ENCODE measurements at regions not wholly inside any gene's neighbourhood (a gene's known extent, or its start where the extent isn't known, plus 50 kb on each side); places are given as distances from the start of the nearest gene placed in this dataset.

DNA sequence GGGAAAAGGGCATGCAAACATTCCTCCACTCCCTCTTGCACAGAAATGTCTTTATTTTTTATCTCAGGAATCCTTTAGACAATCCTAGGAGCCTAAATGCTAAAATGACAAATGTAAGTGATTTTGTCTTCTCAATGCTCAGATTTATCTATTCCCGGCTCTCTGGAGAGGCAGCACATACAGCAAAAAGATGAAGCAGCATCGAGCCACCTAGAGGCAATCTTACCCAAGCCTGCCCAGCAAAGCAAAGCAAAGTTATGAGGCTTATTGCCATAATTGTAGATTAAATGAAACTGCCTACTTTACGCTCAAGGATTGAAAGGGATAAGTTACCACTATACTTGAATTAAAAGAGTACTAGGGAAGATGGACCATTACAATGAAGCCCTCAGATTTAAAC is 750.4 kb upstream of the NR2F2 start:
- Histone ChIP-seq H3K79me2 (ENCODE audit: control insufficient read depth, insufficient read depth, low read length) (no peaks in the 10 kb centered on the region), H3K27ac (ENCODE audit: control insufficient read depth, insufficient read depth, low read length) (no peak overlapping the region), H4K20me1 (ENCODE audit: control insufficient read depth, extremely low read depth, insufficient read depth, low read length) (no peaks in the 10 kb centered on the region), H2AFZ (ENCODE audit: control insufficient read depth, low read length) (no peak overlapping the region), H3K9me1 (ENCODE audit: control insufficient read depth, extremely low read depth, insufficient read depth, low read length) (no peaks in the 10 kb centered on the region), H3K4me1 (ENCODE audit: control insufficient read depth, extremely low read depth, insufficient read depth, low read length) (no peaks in the 10 kb centered on the region), H3K4me2 (ENCODE audit: control insufficient read depth, extremely low read depth, insufficient read depth, low read depth, low read length) (no peak overlapping the region), H3K9me3 (ENCODE audit: control insufficient read depth, low read depth, low read length) (no peaks in the 10 kb centered on the region), H3K27me3 (ENCODE audit: control insufficient read depth, extremely low read depth, insufficient read depth, low read length) (no peaks in the 10 kb centered on the region), H3K4me3 (ENCODE audit: control insufficient read depth in 2 of 3, extremely low read depth in 1 of 3, insufficient read depth in 2 of 3, low read depth in 1 of 3, low read length in 3 of 3) (no peak overlapping the region), H3K9ac (ENCODE audit: control insufficient read depth, extremely low read depth, insufficient read depth, low read length) (no peak overlapping the region), H3K36me3 (ENCODE audit: control insufficient read depth in 2 of 2, extremely low read depth in 1 of 2, insufficient read depth in 2 of 2, low read length in 2 of 2) (no peaks in the 10 kb centered on the region)
- dilution Hi-C loops (cut with MboI; ENCODE audit: extremely low pct_ligation_motif_present, low sequenced_read_pairs) = no loop called here
- no peak for FAIRE-seq
- TF ChIP-seq EZH2 (IDR thresholded peaks at IDR 0.05; ENCODE audit: low read length) = no peak
- TF ChIP-seq, protein P1, sequence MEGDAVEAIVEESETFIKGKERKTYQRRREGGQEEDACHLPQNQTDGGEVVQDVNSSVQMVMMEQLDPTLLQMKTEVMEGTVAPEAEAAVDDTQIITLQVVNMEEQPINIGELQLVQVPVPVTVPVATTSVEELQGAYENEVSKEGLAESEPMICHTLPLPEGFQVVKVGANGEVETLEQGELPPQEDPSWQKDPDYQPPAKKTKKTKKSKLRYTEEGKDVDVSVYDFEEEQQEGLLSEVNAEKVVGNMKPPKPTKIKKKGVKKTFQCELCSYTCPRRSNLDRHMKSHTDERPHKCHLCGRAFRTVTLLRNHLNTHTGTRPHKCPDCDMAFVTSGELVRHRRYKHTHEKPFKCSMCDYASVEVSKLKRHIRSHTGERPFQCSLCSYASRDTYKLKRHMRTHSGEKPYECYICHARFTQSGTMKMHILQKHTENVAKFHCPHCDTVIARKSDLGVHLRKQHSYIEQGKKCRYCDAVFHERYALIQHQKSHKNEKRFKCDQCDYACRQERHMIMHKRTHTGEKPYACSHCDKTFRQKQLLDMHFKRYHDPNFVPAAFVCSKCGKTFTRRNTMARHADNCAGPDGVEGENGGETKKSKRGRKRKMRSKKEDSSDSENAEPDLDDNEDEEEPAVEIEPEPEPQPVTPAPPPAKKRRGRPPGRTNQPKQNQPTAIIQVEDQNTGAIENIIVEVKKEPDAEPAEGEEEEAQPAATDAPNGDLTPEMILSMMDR (optimal IDR thresholded peaks at IDR 0.05 in 1 of 3, IDR thresholded peaks at IDR 0.05 in 1 of 3, conservative IDR thresholded peaks at IDR 0.05 in 1 of 3; ENCODE audit: extremely low read depth in 1 of 3, insufficient read depth in 2 of 3, low read length in 3 of 3) = peak in 1 of 3 experiments; percentile 15
- DNase-seq (ENCODE audit: low read depth, low spot score) = no peak

DNA sequence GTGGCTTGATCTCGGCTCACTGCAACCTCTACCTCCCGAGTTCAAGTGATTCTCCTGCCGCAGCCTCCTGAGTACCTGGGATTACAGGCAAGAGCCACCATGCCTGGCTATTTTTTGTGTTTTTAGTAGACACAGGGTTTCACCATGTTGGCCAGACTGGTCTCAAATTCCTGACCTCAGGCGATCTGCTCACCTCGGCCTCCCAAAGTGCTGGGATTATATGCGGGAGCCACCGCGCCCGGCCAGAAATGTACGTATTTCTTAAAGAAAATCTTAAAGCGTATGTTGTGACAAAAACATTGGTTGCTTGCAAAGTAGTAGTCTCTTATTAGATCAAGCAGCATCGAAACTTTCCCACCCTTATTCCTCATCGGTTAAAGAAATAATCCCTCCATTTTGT is 748.9 kb upstream of the NR2F2 start:
- Histone ChIP-seq H3K27ac (ENCODE audit: control insufficient read depth, insufficient read depth, low read length) (no peak overlapping the region), H3K79me2 (ENCODE audit: control insufficient read depth, insufficient read depth, low read length) (no peaks in the 10 kb centered on the region), H3K4me2 (ENCODE audit: control insufficient read depth, extremely low read depth, insufficient read depth, low read depth, low read length) (no peak overlapping the region), H3K36me3 (ENCODE audit: control insufficient read depth in 2 of 2, extremely low read depth in 1 of 2, insufficient read depth in 2 of 2, low read length in 2 of 2) (no peaks in the 10 kb centered on the region), H3K9me1 (ENCODE audit: control insufficient read depth, extremely low read depth, insufficient read depth, low read length) (no peaks in the 10 kb centered on the region), H3K9ac (ENCODE audit: control insufficient read depth, extremely low read depth, insufficient read depth, low read length) (no peak overlapping the region), H4K20me1 (ENCODE audit: control insufficient read depth, extremely low read depth, insufficient read depth, low read length) (no peaks in the 10 kb centered on the region), H3K4me1 (ENCODE audit: control insufficient read depth, extremely low read depth, insufficient read depth, low read length) (no peaks in the 10 kb centered on the region), H2AFZ (ENCODE audit: control insufficient read depth, low read length) (no peak overlapping the region), H3K9me3 (ENCODE audit: control insufficient read depth, low read depth, low read length) (no peaks in the 10 kb centered on the region), H3K4me3 (ENCODE audit: control insufficient read depth in 2 of 3, extremely low read depth in 1 of 3, insufficient read depth in 2 of 3, low read depth in 1 of 3, low read length in 3 of 3) (no peak overlapping the region), H3K27me3 (ENCODE audit: control insufficient read depth, extremely low read depth, insufficient read depth, low read length) (no peaks in the 10 kb centered on the region)
- TF ChIP-seq, protein P1 (optimal IDR thresholded peaks at IDR 0.05 in 1 of 3, IDR thresholded peaks at IDR 0.05 in 1 of 3, conservative IDR thresholded peaks at IDR 0.05 in 1 of 3; ENCODE audit: extremely low read depth in 1 of 3, insufficient read depth in 2 of 3, low read length in 3 of 3) = no peak
- TF ChIP-seq EZH2 (IDR thresholded peaks at IDR 0.05; ENCODE audit: low read length) = no peak
- DNase-seq (ENCODE audit: low read depth, low spot score) (no peak), FAIRE-seq (no peak)
- dilution Hi-C loops (cut with MboI; ENCODE audit: extremely low pct_ligation_motif_present, low sequenced_read_pairs) = no loop called here

Data from keratinocyte (primary cell).